ENCODE measurements at regions not wholly inside any gene's neighbourhood (a gene's known extent, or its start where the extent isn't known, plus 50 kb on each side); places are given as distances from the start of the nearest gene placed in this dataset.
"Not testable (repeated sequence)": the region's sequence is repeated elsewhere in the genome, so short reads cannot be mapped to it uniquely, and the experiment has no call there.

DNA sequence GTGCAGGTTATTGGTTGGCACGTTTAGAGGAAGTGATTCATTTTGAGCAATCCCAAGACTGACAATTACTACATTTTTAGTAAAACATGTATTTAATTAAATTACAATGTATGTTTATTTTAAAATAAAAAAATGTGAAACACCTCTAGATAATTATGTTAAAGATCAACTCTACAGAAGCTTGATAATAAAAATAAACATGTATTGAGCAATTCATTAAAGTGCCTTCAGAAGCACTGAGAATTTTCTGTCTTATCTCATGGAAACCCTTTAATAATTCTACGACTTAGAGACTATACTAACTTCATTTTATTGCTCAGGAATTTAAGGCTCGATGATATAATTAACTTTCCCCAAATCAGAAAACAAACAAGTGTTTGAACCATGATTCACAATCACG, 208.0 kb upstream of the BRINP3 start:
- no peak for DNase-seq
- H3K27ac ChIP-seq (replicated peaks), result no peak overlapping the region
- intact Hi-C loops (cut with micrococcal nuclease), result no loop called here
- H3K27me3 ChIP-seq (ENCODE audit: low read depth), result no peaks in the 10 kb centered on the region
- peaks cover 7% of the 10 kb centered on the region for H3K9me3 ChIP-seq (replicated peaks)
- H3K4me3 ChIP-seq, result no peak overlapping the region
- no peaks in the 10 kb centered on the region for H3K36me3 ChIP-seq
- TF ChIP-seq, protein P1, sequence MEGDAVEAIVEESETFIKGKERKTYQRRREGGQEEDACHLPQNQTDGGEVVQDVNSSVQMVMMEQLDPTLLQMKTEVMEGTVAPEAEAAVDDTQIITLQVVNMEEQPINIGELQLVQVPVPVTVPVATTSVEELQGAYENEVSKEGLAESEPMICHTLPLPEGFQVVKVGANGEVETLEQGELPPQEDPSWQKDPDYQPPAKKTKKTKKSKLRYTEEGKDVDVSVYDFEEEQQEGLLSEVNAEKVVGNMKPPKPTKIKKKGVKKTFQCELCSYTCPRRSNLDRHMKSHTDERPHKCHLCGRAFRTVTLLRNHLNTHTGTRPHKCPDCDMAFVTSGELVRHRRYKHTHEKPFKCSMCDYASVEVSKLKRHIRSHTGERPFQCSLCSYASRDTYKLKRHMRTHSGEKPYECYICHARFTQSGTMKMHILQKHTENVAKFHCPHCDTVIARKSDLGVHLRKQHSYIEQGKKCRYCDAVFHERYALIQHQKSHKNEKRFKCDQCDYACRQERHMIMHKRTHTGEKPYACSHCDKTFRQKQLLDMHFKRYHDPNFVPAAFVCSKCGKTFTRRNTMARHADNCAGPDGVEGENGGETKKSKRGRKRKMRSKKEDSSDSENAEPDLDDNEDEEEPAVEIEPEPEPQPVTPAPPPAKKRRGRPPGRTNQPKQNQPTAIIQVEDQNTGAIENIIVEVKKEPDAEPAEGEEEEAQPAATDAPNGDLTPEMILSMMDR (IDR thresholded peaks at IDR 0.05; ENCODE audit: borderline replicate concordance), result no peak
- no peaks in the 10 kb centered on the region for H3K4me1 ChIP-seq

DNA sequence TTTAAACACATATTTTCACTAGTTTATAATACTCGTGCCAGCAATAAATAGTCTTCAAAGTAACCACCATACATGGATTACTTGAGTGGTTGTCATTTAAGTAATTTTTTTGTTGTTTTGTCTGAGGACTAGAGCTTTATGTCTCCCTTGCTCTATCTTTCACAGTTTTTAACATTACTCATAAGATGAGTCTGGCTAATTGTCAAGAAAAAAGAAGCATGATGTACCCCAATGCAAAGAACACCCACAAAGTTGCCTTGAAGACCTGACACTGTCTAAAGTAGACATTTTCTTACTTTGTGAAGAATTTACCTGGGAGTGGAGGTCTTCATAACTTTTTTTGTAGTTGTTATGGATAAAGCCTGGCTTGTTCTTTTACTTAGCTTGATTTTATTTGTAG, 210.4 kb upstream of the BRINP3 start:
- intact Hi-C loops (cut with micrococcal nuclease), result no loop called here
- no peaks in the 10 kb centered on the region for H3K36me3 ChIP-seq
- DNase-seq, result no peak
- TF ChIP-seq, protein P1 (IDR thresholded peaks at IDR 0.05; ENCODE audit: borderline replicate concordance), result no peak
- H3K27me3 ChIP-seq (ENCODE audit: low read depth), result no peaks in the 10 kb centered on the region
- no peaks in the 10 kb centered on the region for H3K4me1 ChIP-seq
- no peak overlapping the region for H3K27ac ChIP-seq (replicated peaks)
- H3K9me3 ChIP-seq (replicated peaks), result peaks cover 11% of the 10 kb centered on the region
- no peak overlapping the region for H3K4me3 ChIP-seq

DNA sequence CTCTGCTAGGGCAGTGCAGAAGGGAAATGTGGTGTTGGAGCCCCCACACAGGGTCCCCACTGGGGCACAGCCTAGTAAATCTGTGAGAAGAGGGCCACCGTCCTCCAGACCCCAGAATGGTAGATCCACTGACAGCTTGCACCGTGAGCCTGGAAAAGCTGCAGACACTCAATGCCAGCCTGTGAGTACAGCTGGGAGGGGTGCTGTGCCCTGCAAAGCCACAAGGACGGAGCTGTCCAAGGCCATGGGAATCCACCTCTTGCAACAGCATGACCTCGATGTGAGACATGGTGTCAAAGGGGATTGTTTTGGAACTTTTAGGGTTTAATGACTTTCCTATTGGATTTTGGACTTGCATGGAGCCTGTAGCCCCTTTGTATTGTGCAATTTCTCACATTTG, 220.8 kb upstream of the BRINP3 start:
- peaks cover 10% of the 10 kb centered on the region for H3K9me3 ChIP-seq (replicated peaks)
- intact Hi-C loops (cut with micrococcal nuclease); H3K4me3 ChIP-seq; H3K27me3 ChIP-seq (ENCODE audit: low read depth); H3K36me3 ChIP-seq; DNase-seq; H3K4me1 ChIP-seq; H3K27ac ChIP-seq (replicated peaks): not testable (repeated sequence)

DNA sequence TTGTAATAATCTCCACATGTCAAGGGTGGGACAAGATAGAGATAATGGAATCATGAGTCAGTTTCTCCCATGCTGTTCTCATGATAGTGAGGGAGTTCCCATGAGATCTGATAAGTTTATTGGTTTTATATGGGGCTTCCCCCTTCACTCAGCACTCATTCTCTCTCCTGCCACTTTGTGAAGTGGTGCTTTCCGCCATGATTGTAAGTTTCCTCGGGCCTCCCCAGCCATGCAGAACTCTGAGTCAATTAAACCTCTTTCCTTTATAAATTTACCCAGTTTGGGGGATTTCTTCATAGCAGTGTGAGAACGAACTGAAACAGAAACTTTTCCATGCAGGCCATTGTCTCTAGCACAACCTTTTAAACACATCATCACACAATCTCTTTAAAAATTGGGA, 221.5 kb upstream of the BRINP3 start:
- H3K4me1 ChIP-seq, result no peaks in the 10 kb centered on the region
- no peak overlapping the region for H3K27ac ChIP-seq (replicated peaks)
- H3K27me3 ChIP-seq (ENCODE audit: low read depth), result no peaks in the 10 kb centered on the region
- no peak overlapping the region for H3K4me3 ChIP-seq
- no peak for DNase-seq
- intact Hi-C loops (cut with micrococcal nuclease), result no loop called here
- H3K36me3 ChIP-seq, result no peaks in the 10 kb centered on the region
- peaks cover 10% of the 10 kb centered on the region for H3K9me3 ChIP-seq (replicated peaks)
- TF ChIP-seq, protein P1 (IDR thresholded peaks at IDR 0.05; ENCODE audit: borderline replicate concordance), result no peak

DNA sequence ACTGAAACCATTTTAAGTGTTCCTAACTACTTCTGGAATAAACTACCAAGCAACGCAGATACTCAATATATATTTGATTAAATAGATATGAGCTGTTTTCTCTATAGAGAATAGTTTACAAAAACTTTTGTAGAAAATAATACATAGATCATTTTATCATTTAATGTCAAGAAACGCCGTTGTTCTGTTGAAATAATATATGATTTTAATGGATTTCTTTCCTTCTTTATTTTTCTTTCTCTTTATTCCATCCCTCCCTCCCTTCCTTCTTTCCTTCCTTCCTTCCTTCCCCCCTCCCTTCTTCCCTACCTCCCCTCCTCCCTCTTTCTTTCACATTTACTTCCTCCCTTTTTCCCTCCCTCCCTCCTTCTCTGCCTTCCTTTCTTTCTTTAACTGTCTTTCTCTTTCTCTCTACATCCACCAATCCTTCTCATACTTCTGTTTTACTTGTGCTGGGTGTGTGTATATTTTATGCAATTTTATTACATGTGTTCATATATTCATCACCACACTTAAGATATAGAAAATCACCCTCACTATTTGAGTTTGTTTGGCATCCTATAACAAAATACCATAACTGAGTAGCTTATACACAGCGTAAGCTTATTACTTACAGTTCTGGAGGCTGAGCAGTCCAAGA, 230.9 kb upstream of the BRINP3 start:
- H3K4me3 ChIP-seq, result no peak overlapping the region
- DNase-seq, result no peak
- intact Hi-C loops (cut with micrococcal nuclease), result no loop called here
- TF ChIP-seq, protein P1 (IDR thresholded peaks at IDR 0.05; ENCODE audit: borderline replicate concordance), result no peak
- peaks cover 2% of the 10 kb centered on the region for H3K9me3 ChIP-seq (replicated peaks)
- no peak overlapping the region for H3K27ac ChIP-seq (replicated peaks)
- no peaks in the 10 kb centered on the region for H3K4me1 ChIP-seq
- H3K27me3 ChIP-seq (ENCODE audit: low read depth), result no peaks in the 10 kb centered on the region
- no peaks in the 10 kb centered on the region for H3K36me3 ChIP-seq

DNA sequence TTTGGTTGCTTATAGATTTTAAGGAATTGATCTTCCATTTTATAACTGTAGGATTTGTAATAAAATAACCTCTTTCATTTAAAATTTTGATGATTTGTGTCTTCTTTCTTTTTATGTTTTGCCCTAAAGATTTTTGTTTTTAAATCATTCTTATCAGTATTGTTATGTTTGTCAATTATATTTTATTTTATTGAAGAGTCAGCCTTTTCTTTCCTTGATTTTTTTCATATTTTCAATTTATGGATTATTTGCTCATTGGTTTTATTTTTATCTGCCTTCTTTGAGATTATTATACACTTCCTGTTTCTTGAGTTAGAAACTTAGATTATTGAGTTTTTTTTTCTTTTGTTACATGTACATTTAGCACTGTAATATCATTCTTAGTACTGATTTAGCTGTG, 233.4 kb upstream of the BRINP3 start:
- Histone ChIP-seq H3K4me3 (no peak overlapping the region), H3K27me3 (ENCODE audit: low read depth) (no peaks in the 10 kb centered on the region), H3K9me3 (replicated peaks) (peaks cover 2% of the 10 kb centered on the region), H3K36me3 (no peaks in the 10 kb centered on the region), H3K4me1 (no peaks in the 10 kb centered on the region), H3K27ac (replicated peaks) (no peak overlapping the region)
- DNase-seq, result no peak
- intact Hi-C loops (cut with micrococcal nuclease), result no loop called here
- TF ChIP-seq, protein P1 (IDR thresholded peaks at IDR 0.05; ENCODE audit: borderline replicate concordance), result no peak

Data from left ventricle myocardium inferior (tissue), 1 donor.